ENCODE measurements at regions not wholly inside any gene's neighbourhood (a gene's known extent, or its start where the extent isn't known, plus 50 kb on each side); places are given as distances from the start of the nearest gene placed in this dataset.

- no peak for TF ChIP-seq EZH2 (IDR thresholded peaks at IDR 0.05; ENCODE audit: borderline replicate concordance, low read depth, low read length, severe bottlenecking)
- TF ChIP-seq, protein P1, sequence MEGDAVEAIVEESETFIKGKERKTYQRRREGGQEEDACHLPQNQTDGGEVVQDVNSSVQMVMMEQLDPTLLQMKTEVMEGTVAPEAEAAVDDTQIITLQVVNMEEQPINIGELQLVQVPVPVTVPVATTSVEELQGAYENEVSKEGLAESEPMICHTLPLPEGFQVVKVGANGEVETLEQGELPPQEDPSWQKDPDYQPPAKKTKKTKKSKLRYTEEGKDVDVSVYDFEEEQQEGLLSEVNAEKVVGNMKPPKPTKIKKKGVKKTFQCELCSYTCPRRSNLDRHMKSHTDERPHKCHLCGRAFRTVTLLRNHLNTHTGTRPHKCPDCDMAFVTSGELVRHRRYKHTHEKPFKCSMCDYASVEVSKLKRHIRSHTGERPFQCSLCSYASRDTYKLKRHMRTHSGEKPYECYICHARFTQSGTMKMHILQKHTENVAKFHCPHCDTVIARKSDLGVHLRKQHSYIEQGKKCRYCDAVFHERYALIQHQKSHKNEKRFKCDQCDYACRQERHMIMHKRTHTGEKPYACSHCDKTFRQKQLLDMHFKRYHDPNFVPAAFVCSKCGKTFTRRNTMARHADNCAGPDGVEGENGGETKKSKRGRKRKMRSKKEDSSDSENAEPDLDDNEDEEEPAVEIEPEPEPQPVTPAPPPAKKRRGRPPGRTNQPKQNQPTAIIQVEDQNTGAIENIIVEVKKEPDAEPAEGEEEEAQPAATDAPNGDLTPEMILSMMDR (IDR thresholded peaks at IDR 0.05; ENCODE audit: borderline replicate concordance, extremely low read depth, low read length, poor library complexity, severe bottlenecking) = no peak
Measured at GRCh38 chr5:57537811-57538210, 55.2 kb upstream of the ACTBL2 start.
